Stimulated activated CD8-positive, alpha-beta memory T cell treated with anti-CD3 and anti-CD28 coated beads, Interleukin-4, amount 100 ng/mL, for 48 hours (primary cell): ENCODE measurements at regions not wholly inside any gene's neighbourhood (a gene's known extent, or its start where the extent isn't known, plus 50 kb on each side); places are given as distances from the start of the nearest gene placed in this dataset.

Source experiments
- DNase-seq: peaks from one replicate; pipeline ENCODE4 v3.0.0-alpha.2; 2020

- DNase-seq = no peak
Measured at GRCh38 chr1:147811273-147811672, 50.9 kb upstream of the GJA5 start.

DNA sequence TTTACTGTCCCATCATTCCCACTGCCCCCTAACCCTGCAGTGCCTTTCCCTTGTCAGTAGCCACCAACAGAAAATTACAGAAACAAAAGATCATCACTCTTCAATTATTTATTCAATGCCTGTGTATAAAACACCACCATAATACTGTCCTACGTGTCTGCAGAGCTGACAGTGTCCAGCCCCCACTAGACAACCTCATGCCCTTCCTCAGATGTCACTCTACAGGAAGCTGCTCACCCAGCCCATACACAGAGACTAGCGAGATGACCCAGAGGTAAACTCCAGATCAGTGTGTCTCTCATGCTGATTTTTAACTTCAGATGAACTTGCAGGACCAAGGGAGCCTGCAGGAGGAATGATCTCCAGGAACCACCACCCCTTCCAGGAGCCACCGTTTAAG, 51.3 kb upstream of the GJA5 start:
- DNase-seq = no peak

DNA sequence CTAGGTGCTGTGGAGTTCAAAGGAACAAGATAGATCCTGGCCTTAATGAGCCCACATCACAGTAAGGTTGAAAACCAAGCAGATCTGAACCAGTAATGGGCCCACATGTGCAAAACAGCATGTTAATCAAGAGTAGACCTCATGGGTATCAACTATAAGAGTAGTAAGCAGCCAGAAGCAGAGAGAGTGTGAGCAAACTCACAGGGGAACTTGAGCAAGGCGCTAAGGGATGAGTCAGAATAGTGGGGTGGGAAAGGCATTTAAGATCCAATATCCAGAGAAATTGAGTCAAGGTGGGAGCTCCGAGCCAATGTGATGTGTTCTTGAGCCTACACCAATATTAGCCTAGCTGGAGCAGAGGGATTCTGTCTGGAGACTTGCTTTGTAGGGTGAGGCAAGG, 52.4 kb upstream of the GJA5 start:
- no peak for DNase-seq

DNA sequence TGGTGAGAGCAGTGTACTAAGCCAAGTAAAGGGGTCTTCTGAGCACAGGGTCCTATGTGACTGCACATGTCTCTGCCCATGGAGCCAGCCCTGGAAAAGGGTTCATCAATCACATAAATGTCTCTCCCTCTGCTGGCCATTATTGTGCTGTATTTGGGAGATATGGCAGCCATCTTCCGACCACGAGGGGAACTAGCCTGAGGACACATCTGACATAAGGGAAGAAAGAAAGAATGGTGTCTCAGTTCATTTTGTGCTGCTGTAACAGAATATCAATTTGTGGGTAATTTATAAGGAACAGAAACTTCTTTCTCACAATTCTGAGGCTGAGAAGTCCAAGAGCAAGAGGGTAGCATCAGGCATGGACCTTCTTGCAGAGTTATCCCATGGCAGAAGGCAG, 55.1 kb upstream of the GJA5 start:
- no peak for DNase-seq

- no peak for DNase-seq
Measured at GRCh38 chr1:147820761-147821297, 60.4 kb upstream of the GJA5 start.

- DNase-seq = no peak
Measured at GRCh38 chr1:147821883-147822282, 61.5 kb upstream of the GJA5 start.

DNA sequence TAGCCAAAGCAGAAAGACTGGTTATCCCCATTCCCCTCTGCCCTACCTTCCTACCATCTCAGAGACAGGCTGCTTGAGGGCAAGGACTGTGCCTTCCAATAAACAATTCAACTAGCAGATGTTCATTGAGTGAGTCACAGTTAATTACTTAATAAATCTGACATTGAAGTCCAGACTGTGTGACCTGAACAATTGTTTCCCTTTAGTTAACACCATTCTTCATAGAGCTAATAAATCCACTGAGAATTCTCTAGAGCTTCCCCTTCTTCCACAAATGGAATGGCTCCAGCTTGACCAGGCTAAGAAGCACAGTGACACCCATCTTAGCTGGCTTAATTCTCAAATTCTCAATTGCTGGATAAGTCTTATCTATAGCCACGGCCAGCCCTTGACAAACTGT, 61.9 kb upstream of the GJA5 start:
- no peak for DNase-seq

GRCh38 chr1:147824001-147824400, 63.6 kb upstream of the GJA5 start:
- no peak for DNase-seq

- DNase-seq = no peak
Measured at GRCh38 chr1:147824798-147825197, 64.4 kb upstream of the GJA5 start.

DNA sequence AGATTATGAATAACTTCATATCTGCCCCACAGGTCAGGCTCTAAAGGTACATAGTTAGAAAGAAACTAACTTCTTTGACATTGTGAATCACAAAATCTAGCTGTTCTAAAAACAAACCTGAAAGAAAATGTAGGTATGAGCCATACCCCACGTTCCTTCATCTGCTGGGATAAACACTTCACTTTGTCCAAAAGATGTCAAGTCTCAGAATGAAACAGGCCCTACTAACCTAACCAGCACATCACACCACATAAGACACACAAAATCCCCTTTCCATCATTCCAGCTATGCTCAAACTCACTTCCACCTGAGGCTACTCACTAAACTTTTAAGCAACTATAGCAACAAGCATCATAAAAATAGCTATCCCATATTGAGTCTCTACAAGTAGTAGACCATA, 65.2 kb upstream of the GJA5 start:
- DNase-seq = no peak

DNA sequence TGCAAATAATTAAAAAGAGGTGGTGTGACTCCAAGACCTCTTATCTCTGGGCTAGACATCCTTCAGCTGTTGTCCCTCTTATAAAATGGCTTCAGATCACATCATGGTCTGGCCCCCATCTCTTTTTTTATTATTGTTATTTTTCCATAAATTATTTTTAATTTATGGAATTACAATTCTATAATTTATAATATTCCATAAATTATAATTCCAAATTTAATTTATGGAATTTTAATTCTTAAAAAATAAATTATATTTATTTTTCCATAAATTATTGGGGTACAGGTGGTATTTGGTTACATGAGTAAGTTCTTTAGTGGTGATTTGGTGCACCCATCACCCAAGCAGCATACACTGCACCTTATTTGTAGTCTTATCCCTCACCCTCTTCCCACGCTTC, 65.9 kb upstream of the GJA5 start:
- DNase-seq = no peak

- no peak for DNase-seq
Measured at GRCh38 chr1:147833231-147833860, 69.2 kb upstream of the GJA8 start.

DNA sequence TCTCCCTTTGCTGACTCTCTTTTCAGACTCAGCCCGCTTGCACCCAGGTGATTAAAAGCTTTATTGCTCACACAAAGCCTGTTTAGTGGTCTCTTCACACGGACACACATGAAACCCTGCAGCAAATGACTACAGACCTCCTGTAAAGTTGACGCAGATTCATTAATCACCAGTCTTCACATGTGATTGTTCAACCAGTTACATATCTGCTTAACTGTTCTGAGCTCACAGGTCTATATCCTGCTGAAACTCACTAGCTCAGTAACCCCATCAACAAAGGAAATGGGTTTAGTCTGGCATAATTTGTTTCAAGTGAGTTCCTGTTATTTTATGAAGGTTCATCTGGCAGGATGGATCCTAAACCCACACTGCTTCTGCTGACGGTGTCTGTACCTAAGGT, 68.4 kb upstream of the GJA8 start:
- no peak for DNase-seq

GRCh38 chr1:147834810-147835209, 67.8 kb upstream of the GJA8 start:
- DNase-seq = no peak

DNA sequence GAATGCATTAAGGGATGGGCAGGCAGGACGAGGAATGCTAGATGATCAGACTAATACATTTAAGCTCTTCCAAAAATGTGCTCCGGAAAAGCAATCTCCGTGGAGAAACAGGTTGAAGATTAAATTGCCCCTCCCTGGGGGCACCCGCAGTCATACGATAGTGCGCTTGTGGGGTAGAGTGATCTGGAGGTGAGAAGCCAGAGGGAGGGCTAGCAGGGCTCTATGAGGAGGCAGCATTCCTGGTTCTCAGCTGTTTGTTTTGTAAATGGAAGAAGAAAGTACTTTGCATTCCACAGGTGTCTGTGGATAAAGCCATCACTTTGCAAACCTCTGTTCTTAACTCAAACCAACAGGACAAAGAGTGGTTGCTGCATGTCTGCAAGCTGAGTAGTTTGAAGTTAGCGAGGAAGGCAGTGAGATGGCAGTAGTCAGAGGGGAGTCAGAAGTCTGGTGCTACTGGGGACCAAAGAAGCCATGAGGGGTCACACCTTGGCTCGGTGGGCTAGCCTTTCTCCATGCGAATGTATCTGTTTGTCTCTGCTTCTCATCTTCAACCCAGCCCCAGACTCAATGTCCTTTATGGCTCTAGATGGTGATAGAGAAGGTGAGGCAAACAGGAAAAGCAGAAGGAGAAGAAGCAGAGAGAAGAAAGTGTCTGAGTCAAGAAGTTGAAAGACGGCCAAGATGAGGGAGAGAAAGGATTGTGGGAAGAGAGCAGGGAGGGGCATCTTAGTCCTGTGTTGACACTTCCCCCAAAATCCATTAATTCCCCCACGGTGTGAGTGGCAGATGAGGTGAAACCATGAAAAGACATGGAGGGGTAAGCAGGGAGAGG, 65.2 kb upstream of the GJA8 start:
- DNase-seq = no peak

DNA sequence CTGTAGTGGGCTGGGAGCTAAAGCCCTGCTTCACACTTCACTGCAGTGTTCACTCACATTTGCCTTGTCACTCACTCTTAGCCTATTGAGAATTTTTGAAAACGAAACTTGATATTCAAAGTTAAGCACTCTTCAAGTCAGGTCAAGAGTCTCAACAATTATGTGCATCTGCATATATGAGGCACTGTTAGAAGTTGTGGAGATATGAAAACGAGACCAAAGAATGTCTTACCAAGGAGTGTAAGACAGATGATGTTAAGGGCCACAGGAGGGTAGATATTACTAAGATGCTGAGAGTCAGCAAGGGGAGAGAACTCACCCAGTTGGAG, 64.7 kb upstream of the GJA8 start:
- DNase-seq = no peak

GRCh38 chr1:147840909-147841308, 61.7 kb upstream of the GJA8 start:
- DNase-seq = peak; percentile 34

- no peak for DNase-seq
Measured at GRCh38 chr1:147842578-147842977, 60.0 kb upstream of the GJA8 start.

DNA sequence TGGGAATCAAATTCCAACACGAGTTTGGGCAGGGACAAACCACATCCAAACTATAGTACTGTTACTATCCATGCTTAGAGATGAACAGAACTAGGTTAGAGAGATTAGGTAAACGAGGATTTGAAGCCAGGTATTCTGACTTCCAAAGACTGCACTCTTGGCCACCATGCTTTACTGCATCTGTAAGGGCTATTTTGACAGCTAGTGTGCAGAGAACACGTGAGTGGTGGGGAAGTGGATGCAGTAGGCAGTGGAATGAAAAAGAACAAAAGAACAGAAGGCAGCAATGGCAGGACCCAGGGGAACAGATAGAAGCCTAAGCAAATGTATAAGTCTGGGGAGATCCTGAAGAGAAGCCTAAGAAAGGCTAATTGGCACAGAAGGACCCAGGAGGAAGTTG, 59.1 kb upstream of the GJA8 start:
- DNase-seq = no peak

DNA sequence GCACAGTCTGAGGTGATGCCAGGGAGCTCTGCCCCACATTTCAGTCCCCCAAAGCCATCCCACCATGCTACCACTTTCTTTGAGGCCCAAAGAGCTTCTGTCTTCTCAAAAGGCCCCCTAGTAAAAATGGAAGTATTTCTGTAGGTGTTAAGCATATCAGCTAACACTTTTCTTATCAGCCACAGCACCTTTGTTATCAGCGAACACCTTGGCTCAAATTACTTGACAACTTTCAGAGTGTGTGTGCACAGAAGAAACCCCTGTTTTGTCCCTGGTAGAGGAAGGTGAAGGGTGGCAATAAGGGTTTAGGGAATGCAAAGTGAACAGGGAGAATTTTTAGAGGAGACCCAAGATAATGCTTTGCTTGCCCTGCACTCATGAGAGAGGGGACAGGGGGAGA, 54.8 kb upstream of the GJA8 start:
- DNase-seq = no peak

DNA sequence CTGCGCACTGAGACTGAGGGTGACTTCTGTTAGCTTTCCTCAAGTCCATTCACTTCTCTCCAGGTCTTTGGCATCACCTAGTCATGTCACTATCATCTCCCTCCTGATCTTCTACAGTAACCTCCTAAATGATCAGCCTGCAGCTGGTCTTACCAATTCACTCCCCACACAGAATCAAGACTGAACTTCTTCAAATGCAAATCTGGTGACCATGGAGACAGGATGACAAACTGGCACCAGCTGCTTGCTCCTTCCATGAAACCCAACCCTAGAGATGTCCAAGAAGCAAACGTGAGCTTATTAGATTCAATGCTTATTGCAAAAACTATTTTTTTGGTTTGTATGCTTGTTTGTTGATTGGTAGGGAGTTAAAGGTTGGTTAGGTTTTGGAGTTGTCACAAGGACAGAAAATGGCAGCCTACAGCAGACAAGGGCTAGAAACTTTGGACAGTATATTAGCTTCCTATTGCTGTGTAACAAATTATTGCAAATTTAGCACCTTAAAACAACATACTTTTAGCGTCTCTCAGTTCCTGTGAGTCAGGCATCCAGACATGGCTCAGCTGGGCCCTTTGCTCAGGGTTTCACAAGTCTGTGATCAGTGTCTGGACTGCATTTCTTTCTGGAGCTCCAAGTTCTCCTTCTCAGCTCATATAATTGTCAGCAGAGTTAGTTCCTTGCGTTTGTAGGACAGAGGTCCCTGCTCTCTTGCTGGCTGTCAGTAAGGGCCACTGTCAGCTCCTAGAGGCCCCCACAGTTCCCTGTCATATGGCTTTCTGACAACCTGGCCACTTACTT, 53.3 kb upstream of the GJA8 start:
- DNase-seq = no peak

- no peak for DNase-seq
Measured at GRCh38 chr1:147850737-147851136, 51.9 kb upstream of the GJA8 start.

DNA sequence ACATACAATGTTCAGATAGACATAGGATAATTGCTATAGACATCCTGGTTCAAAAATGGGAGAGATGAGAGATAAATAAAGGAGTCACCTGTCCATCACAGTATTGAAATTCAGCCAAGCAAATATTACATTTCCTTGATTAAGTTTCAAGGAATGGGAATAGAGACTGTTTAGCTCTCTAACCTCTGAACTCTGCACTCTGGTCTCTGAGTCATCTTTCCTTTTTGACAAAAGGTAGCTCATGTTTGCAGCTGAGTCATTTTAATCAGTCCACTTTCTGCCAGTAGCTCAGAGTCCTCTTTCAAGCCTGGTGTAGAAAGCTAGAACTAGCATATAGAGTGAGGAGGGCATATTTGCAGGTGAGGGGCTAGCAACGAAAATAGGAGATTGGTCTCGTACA, 51.4 kb upstream of the GJA8 start:
- DNase-seq = no peak

GRCh38 chr1:147852706-147853225, 49.8 kb upstream of the GJA8 start:
- no peak for DNase-seq
